ENCODE measurements at regions not wholly inside any gene's neighbourhood (a gene's known extent, or its start where the extent isn't known, plus 50 kb on each side); places are given as distances from the start of the nearest gene placed in this dataset.

DNA sequence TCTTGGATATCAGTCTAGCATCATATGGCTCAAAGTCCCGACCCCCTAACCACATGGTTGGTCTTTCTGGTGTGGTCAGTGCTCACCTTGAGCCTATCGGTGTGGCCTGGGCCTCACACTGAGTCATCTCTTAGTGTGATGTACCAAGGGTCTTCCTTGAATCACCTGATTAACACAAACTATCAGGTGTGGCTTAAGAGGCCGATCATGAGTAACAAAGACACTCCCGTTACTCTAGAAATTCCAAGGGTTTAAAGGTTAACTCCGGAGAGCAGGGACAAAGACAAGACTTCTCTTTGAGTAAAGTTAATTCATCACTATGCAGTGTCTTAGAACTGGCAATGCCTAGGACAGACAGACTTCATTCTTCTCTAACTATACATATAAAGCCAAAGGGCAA is 52.3 kb upstream of the ARMC3 start:
- Histone ChIP-seq H3K27me3 (ENCODE audit: control insufficient read depth, insufficient read depth, low read length) (no peaks in the 10 kb centered on the region), H3K4me3 (ENCODE audit: low read depth, low read length) (no peak overlapping the region), H3K36me3 (ENCODE audit: control insufficient read depth, insufficient read depth, low read length) (no peaks in the 10 kb centered on the region)
- DNase-seq (ENCODE audit: low read depth) = no peak
- no peak for FAIRE-seq
- TF ChIP-seq, protein P1, sequence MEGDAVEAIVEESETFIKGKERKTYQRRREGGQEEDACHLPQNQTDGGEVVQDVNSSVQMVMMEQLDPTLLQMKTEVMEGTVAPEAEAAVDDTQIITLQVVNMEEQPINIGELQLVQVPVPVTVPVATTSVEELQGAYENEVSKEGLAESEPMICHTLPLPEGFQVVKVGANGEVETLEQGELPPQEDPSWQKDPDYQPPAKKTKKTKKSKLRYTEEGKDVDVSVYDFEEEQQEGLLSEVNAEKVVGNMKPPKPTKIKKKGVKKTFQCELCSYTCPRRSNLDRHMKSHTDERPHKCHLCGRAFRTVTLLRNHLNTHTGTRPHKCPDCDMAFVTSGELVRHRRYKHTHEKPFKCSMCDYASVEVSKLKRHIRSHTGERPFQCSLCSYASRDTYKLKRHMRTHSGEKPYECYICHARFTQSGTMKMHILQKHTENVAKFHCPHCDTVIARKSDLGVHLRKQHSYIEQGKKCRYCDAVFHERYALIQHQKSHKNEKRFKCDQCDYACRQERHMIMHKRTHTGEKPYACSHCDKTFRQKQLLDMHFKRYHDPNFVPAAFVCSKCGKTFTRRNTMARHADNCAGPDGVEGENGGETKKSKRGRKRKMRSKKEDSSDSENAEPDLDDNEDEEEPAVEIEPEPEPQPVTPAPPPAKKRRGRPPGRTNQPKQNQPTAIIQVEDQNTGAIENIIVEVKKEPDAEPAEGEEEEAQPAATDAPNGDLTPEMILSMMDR (IDR thresholded peaks at IDR 0.05; ENCODE audit: insufficient read depth, low read length, severe bottlenecking) = no peak

DNA sequence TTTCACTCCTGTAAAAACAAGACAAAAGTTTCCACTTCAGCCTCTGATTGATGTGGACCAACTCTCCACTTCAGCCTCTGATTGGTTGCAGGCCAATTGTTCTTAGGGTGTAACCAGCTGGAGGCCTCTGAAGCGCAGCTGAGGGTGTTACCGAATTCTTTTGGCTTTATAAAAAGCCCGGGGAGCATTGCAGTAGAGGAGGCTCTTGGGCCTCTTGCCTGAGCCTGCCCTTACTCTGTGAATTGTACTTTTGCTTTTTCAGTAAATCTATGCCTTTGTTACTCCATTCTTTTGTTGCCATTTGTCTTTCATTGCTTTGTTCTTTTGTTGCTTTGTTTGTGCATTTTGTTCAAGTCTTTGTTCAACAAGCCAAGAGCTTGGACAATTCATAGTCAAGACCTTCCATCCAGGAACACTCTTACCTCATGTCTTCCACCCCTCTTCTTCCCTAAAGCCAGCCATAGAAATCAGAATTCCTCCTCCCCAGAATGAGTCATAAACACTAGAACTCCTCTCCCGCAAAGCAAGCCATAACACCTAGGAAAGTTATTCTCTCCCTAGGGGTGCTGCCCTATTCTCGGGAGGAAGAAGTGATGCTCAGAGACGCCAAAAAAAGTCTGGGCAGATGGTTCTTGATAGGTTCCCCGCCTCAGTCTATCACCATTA is 53.5 kb upstream of the ARMC3 start:
- no peak for FAIRE-seq
- TF ChIP-seq, protein P1 (IDR thresholded peaks at IDR 0.05; ENCODE audit: insufficient read depth, low read length, severe bottlenecking) = no peak
- Histone ChIP-seq H3K27me3 (ENCODE audit: control insufficient read depth, insufficient read depth, low read length) (no peaks in the 10 kb centered on the region), H3K4me3 (ENCODE audit: low read depth, low read length) (no peak overlapping the region), H3K36me3 (ENCODE audit: control insufficient read depth, insufficient read depth, low read length) (no peaks in the 10 kb centered on the region)
- peak; percentile 17 for DNase-seq (ENCODE audit: low read depth)

DNA sequence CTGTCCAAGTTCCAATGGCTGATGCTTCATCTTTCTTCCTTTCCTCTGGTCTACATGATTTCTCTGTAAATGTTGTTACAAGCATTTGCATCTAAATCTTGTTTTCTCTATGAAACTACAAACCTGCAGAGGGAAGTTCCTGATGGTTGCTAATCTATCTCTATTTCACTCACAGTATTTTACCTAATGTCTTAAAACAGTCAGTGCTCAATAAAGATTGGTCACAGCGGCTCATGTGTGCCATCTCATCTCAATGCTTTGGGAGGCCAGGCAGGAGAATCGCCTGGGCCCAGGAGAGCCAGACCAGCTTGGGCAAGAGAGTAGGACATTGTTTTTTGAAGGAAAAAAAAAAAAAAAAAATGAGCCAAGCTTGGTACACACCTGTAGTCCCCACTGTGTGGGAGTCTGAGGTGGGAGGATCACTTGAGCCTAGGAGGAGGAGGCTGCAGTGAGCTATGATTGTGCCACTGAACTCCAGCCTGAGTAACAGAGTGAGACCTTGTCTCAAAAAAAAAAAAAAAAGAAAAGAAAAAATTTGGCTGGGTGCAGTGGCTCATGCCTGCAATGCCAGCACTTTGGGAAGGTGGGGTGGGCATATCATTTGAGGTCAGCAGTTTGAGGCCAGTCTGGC is 71.3 kb upstream of the ARMC3 start:
- no peak for DNase-seq (ENCODE audit: low read depth)
- no peak for FAIRE-seq
- TF ChIP-seq, protein P1 (IDR thresholded peaks at IDR 0.05; ENCODE audit: insufficient read depth, low read length, severe bottlenecking) = no peak
- no peaks in the 10 kb centered on the region for H3K36me3 ChIP-seq (ENCODE audit: control insufficient read depth, insufficient read depth, low read length)
- no peak overlapping the region for H3K4me3 ChIP-seq (ENCODE audit: low read depth, low read length)
- no peaks in the 10 kb centered on the region for H3K27me3 ChIP-seq (ENCODE audit: control insufficient read depth, insufficient read depth, low read length)

DNA sequence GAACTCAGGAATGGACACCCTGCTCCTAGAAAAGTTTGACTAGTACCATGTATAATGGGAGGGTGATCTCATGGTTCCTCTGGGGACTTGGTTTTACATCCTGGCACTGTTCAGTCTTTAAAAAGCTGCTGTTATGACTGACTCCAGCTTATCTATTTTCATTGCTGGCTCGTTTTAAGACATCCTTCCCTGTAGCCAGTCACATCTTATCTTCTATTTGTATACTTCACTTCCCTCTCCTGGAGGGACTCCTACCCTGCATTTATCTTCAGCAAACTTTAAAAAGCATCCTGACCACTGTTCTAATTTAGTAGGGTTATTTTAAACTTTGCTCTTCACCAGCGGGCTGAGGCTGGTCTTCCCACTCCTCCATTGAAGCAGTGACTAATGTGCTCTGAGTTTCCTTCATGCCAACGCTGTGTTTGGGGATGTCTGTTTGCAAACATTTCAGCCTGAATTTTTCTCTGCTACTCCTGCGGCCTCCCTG is 72.9 kb upstream of the ARMC3 start:
- DNase-seq (ENCODE audit: low read depth) = no peak
- TF ChIP-seq, protein P1 (IDR thresholded peaks at IDR 0.05; ENCODE audit: insufficient read depth, low read length, severe bottlenecking) = no peak
- FAIRE-seq = no peak
- Histone ChIP-seq H3K36me3 (ENCODE audit: control insufficient read depth, insufficient read depth, low read length) (no peaks in the 10 kb centered on the region), H3K4me3 (ENCODE audit: low read depth, low read length) (no peak overlapping the region), H3K27me3 (ENCODE audit: control insufficient read depth, insufficient read depth, low read length) (no peaks in the 10 kb centered on the region)

DNA sequence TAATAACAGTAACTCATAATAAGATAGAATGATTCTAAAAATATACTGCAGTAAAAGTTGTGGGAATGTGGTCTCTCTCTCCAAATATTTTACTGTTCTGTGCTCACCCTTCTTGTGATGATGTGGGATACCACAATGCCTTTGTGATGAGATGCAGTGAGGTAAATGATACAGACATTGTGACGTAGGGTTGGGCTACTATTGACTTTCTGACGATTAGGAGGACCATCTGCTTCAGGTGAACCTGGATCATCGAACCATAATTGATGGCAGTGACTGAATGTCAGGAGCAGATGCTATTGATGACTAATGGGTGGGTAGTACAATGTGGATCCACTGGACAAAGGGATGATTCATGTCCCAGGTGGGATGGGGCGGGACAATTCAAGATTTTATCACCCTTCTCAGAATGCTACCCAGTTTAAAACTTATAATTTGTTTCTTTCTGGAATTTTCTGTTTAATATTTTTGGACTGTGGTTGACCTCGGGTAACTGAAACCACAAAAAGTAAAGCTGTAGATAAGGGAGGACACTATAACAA is 73.9 kb upstream of the ARMC3 start:
- DNase-seq (ENCODE audit: low read depth) (no peak), FAIRE-seq (no peak)
- Histone ChIP-seq H3K27me3 (ENCODE audit: control insufficient read depth, insufficient read depth, low read length) (no peaks in the 10 kb centered on the region), H3K4me3 (ENCODE audit: low read depth, low read length) (no peak overlapping the region), H3K36me3 (ENCODE audit: control insufficient read depth, insufficient read depth, low read length) (no peaks in the 10 kb centered on the region)
- TF ChIP-seq, protein P1 (IDR thresholded peaks at IDR 0.05; ENCODE audit: insufficient read depth, low read length, severe bottlenecking) = no peak

All from bronchial epithelial cell (primary cell).